ENCODE measurements at regions not wholly inside any gene's neighbourhood (a gene's known extent, or its start where the extent isn't known, plus 50 kb on each side); places are given as distances from the start of the nearest gene placed in this dataset.

DNA sequence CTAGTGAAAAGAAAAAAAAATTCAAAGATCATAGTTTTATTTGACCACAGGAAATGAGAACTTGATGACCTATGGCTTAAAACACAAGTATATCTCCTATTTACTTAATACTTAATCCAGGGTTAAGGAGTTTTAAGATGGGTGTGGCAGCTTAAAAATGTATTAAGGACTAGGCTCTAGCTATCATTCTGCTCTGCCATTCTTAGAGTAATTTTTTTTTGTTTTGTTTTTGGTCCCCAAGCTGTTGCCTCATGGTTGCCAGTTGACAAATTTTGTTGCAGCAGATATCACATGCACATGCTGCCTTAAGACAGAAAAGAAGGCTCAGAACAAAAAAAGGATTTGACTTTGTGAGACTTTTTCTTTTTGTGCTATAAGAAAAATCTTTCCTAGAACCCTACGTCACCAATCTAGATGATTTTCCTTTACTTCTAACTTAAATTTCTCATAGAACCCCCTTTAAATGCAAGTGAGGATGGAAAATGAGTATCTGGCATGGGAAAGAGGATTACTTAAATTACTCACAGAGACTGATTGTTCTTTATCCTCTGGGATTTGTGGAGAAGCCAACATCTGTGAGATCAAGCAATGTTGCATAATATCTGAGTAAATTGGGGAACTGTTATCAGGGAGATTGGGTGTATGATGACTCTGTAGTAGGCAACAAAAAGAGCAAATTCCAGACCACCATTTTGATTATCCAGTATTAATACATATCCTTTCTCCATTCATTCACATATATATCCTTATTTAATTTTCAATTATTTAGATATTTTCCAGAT, 364.7 kb upstream of the CD180 start:
- Histone ChIP-seq H3K9ac (ENCODE audit: low read length) (no peak overlapping the region), H3K36me3 (ENCODE audit: low read length) (no peaks in the 10 kb centered on the region), H3F3A (ENCODE audit: insufficient read depth) (no peaks in the 10 kb centered on the region), H3K4me2 (ENCODE audit: low read depth, low read length, poor library complexity, severe bottlenecking) (no peak overlapping the region), H3K9me2 (replicated peaks; ENCODE audit: insufficient read depth, low read length) (no peaks in the 10 kb centered on the region), H2AFZ (ENCODE audit: low read depth, low read length, severe bottlenecking) (no peak overlapping the region), H3K27me3 (ENCODE audit: low read length) (no peaks in the 10 kb centered on the region), H3K27ac (ENCODE audit: low read depth, low read length) (no peak overlapping the region), H3K9me3 (ENCODE audit: insufficient read depth, low read length) (no peaks in the 10 kb centered on the region), H3K4me3 (ENCODE audit: insufficient read depth, low read length, poor library complexity, severe bottlenecking) (no peak overlapping the region), H3K79me2 (ENCODE audit: insufficient read depth, low read length) (no peaks in the 10 kb centered on the region), H4K20me1 (ENCODE audit: low read depth, low read length) (no peaks in the 10 kb centered on the region)
- TF ChIP-seq, protein P1, sequence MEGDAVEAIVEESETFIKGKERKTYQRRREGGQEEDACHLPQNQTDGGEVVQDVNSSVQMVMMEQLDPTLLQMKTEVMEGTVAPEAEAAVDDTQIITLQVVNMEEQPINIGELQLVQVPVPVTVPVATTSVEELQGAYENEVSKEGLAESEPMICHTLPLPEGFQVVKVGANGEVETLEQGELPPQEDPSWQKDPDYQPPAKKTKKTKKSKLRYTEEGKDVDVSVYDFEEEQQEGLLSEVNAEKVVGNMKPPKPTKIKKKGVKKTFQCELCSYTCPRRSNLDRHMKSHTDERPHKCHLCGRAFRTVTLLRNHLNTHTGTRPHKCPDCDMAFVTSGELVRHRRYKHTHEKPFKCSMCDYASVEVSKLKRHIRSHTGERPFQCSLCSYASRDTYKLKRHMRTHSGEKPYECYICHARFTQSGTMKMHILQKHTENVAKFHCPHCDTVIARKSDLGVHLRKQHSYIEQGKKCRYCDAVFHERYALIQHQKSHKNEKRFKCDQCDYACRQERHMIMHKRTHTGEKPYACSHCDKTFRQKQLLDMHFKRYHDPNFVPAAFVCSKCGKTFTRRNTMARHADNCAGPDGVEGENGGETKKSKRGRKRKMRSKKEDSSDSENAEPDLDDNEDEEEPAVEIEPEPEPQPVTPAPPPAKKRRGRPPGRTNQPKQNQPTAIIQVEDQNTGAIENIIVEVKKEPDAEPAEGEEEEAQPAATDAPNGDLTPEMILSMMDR (IDR thresholded peaks at IDR 0.05; ENCODE audit: insufficient read depth, low read length, poor library complexity, severe bottlenecking), result no peak
- TF ChIP-seq EZH2phosphoT487 (conservative IDR thresholded peaks at IDR 0.05; ENCODE audit: low read length), result no peak

DNA sequence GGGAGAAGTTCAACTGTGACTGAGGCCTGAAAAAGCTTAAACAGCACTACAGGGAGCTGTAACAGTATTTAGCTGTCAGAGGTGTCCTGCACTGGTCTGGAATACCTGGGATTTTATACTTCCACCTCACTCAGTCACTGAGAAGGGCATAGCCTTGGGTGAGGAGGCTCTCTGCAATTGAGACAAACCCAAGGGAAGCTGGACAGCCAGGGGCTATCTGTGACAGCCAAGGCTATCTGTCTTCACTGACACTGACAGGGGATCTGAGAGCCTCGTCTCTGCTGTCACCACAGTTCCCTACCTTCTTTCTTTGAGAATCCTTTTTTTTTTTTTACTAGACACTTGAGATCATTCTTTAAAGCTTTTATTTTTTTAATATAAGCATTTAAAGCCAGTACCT, 356.2 kb upstream of the CD180 start:
- H3K27me3 ChIP-seq (ENCODE audit: low read length), result no peaks in the 10 kb centered on the region
- no peak overlapping the region for H3K27ac ChIP-seq (ENCODE audit: low read depth, low read length)
- H3K4me2 ChIP-seq (ENCODE audit: low read depth, low read length, poor library complexity, severe bottlenecking), result no peak overlapping the region
- no peak overlapping the region for H3K9ac ChIP-seq (ENCODE audit: low read length)
- H3K36me3 ChIP-seq (ENCODE audit: low read length), result no peaks in the 10 kb centered on the region
- TF ChIP-seq EZH2phosphoT487 (conservative IDR thresholded peaks at IDR 0.05; ENCODE audit: low read length), result no peak
- TF ChIP-seq, protein P1 (IDR thresholded peaks at IDR 0.05; ENCODE audit: insufficient read depth, low read length, poor library complexity, severe bottlenecking), result no peak
- H4K20me1 ChIP-seq (ENCODE audit: low read depth, low read length), result no peaks in the 10 kb centered on the region
- no peaks in the 10 kb centered on the region for H3K79me2 ChIP-seq (ENCODE audit: insufficient read depth, low read length)
- H3F3A ChIP-seq (ENCODE audit: insufficient read depth), result no peaks in the 10 kb centered on the region
- no peaks in the 10 kb centered on the region for H3K9me2 ChIP-seq (replicated peaks; ENCODE audit: insufficient read depth, low read length)
- no peaks in the 10 kb centered on the region for H3K9me3 ChIP-seq (ENCODE audit: insufficient read depth, low read length)
- H3K4me3 ChIP-seq (ENCODE audit: insufficient read depth, low read length, poor library complexity, severe bottlenecking), result no peak overlapping the region
- no peak overlapping the region for H2AFZ ChIP-seq (ENCODE audit: low read depth, low read length, severe bottlenecking)

- H3K27ac ChIP-seq (ENCODE audit: low read depth, low read length), result no peak overlapping the region
- no peak overlapping the region for H3K4me2 ChIP-seq (ENCODE audit: low read depth, low read length, poor library complexity, severe bottlenecking)
- no peaks in the 10 kb centered on the region for H3K27me3 ChIP-seq (ENCODE audit: low read length)
- H3K4me3 ChIP-seq (ENCODE audit: insufficient read depth, low read length, poor library complexity, severe bottlenecking), result no peak overlapping the region
- H3K36me3 ChIP-seq (ENCODE audit: low read length), result no peaks in the 10 kb centered on the region
- TF ChIP-seq EZH2phosphoT487 (conservative IDR thresholded peaks at IDR 0.05; ENCODE audit: low read length), result no peak
- TF ChIP-seq, protein P1 (IDR thresholded peaks at IDR 0.05; ENCODE audit: insufficient read depth, low read length, poor library complexity, severe bottlenecking), result no peak
- no peaks in the 10 kb centered on the region for H3K9me3 ChIP-seq (ENCODE audit: insufficient read depth, low read length)
- no peak overlapping the region for H3K9ac ChIP-seq (ENCODE audit: low read length)
- no peaks in the 10 kb centered on the region for H4K20me1 ChIP-seq (ENCODE audit: low read depth, low read length)
- H3K79me2 ChIP-seq (ENCODE audit: insufficient read depth, low read length), result no peaks in the 10 kb centered on the region
- no peaks in the 10 kb centered on the region for H3F3A ChIP-seq (ENCODE audit: insufficient read depth)
- H3K9me2 ChIP-seq (replicated peaks; ENCODE audit: insufficient read depth, low read length), result 0 out of 2 replicates have a peak, but pooled peaks cover 3% of the 10 kb centered on the region
- H2AFZ ChIP-seq (ENCODE audit: low read depth, low read length, severe bottlenecking), result no peak overlapping the region
Measured at GRCh38 chr5:67549947-67550346, 353.3 kb upstream of the CD180 start.
